Nephron progenitor cell (in vitro differentiated cells): ENCODE measurements at regions not wholly inside any gene's neighbourhood (a gene's known extent, or its start where the extent isn't known, plus 50 kb on each side); places are given as distances from the start of the nearest gene placed in this dataset.
"Not testable (repeated sequence)": the region's sequence is repeated elsewhere in the genome, so short reads cannot be mapped to it uniquely, and the experiment has no call there.

ENCODE experiments used
- DNase-seq: peaks from one replicate; pipeline ENCODE4 v3.0.0; 2021
- H3K27ac Mint-ChIP-seq: 2 replicates; pipeline ENCODE4 v1.8.0; 2021; ENCODE audit warnings: mild to moderate bottlenecking, moderate library complexity, mixed read lengths
- H3K27me3 Mint-ChIP-seq: 2 replicates; pipeline ENCODE4 v1.8.0; 2021; ENCODE audit warnings: mild to moderate bottlenecking, low read depth, mixed read lengths; ENCODE audit not compliant: poor library complexity
- H3K36me3 Mint-ChIP-seq: 2 replicates; pipeline ENCODE4 v1.8.0; 2021; ENCODE audit warnings: low read depth, mixed read lengths
- H3K4me1 Mint-ChIP-seq: 2 replicates; pipeline ENCODE4 v1.8.0; 2021; ENCODE audit warnings: mixed read lengths
- H3K4me3 Mint-ChIP-seq: 2 replicates; pipeline ENCODE4 v1.8.0; 2021; ENCODE audit warnings: mild to moderate bottlenecking, moderate library complexity, mixed read lengths
- H3K9me3 Mint-ChIP-seq: 2 replicates; pipeline ENCODE4 v1.8.0; 2021; ENCODE audit warnings: mild to moderate bottlenecking, moderate library complexity, mixed read lengths
- TF ChIP-seq, protein P1 (sequence below): fragments of 200-600 bp; sonication (generic); IDR thresholded peaks from 2 replicates; pipeline ENCODE4 v1.5.0; 2021; ENCODE audit warnings: antibody characterized with exemption

DNA sequence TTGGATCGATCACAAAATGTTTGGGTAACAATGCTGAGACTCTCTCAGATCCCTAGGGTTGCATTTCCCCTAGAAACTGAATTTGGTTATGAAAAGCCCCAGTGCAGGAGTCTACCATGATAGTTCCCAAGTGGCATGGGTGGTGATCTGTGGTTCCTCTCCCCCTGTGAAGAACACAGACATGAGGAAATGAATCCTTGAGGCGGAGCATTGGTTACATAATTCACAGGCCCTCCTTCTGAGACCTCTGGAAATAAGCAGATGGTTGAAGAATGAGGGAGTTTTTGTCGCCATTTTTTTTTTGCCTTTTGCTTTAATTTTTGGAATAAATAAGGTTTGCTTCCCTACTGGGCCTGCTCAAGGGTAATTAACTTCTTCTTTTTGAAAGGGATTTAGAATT lies 597.0 kb upstream of the RBFOX1 start:
- TF ChIP-seq, protein P1, sequence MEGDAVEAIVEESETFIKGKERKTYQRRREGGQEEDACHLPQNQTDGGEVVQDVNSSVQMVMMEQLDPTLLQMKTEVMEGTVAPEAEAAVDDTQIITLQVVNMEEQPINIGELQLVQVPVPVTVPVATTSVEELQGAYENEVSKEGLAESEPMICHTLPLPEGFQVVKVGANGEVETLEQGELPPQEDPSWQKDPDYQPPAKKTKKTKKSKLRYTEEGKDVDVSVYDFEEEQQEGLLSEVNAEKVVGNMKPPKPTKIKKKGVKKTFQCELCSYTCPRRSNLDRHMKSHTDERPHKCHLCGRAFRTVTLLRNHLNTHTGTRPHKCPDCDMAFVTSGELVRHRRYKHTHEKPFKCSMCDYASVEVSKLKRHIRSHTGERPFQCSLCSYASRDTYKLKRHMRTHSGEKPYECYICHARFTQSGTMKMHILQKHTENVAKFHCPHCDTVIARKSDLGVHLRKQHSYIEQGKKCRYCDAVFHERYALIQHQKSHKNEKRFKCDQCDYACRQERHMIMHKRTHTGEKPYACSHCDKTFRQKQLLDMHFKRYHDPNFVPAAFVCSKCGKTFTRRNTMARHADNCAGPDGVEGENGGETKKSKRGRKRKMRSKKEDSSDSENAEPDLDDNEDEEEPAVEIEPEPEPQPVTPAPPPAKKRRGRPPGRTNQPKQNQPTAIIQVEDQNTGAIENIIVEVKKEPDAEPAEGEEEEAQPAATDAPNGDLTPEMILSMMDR = no peak
- Mint-ChIP-seq H3K9me3 (peaks cover 7% of the 10 kb centered on the region), H3K27me3 (peaks cover 29% of the 10 kb centered on the region), H3K27ac (no peak overlapping the region), H3K4me1 (no peaks in the 10 kb centered on the region), H3K36me3 (no peaks in the 10 kb centered on the region), H3K4me3 (no peak overlapping the region)
- DNase-seq = no peak

DNA sequence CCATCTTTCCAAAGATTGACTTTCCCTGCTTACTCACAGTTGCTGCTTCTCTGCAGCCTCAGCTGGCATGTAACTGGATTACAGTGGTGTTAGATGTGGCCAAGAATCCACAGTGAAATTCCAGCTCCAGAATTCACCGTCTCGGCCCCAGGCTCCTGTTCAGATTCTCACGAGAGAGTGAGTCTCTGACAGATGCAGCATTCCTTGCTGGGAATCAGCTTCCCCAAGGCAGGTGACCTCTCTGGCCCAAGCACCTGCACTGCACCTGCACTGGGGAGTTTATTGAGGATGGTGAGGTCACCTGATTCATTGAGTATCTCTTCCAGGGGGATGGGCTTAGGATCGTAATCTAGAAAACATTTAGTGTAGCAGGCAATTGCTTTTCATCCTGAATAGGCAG lies 600.5 kb upstream of the RBFOX1 start:
- H3K9me3 Mint-ChIP-seq = no peaks in the 10 kb centered on the region
- H3K27me3 Mint-ChIP-seq = peaks cover 21% of the 10 kb centered on the region
- no peaks in the 10 kb centered on the region for H3K36me3 Mint-ChIP-seq
- no peak for DNase-seq
- H3K27ac Mint-ChIP-seq = no peak overlapping the region
- TF ChIP-seq, protein P1 = no peak
- no peak overlapping the region for H3K4me3 Mint-ChIP-seq
- no peaks in the 10 kb centered on the region for H3K4me1 Mint-ChIP-seq

- no peaks in the 10 kb centered on the region for H3K36me3 Mint-ChIP-seq
- no peak for DNase-seq
- H3K27me3 Mint-ChIP-seq = peaks cover 24% of the 10 kb centered on the region
- H3K4me1 Mint-ChIP-seq = no peaks in the 10 kb centered on the region
- H3K4me3 Mint-ChIP-seq = no peak overlapping the region
- H3K9me3 Mint-ChIP-seq = no peaks in the 10 kb centered on the region
- H3K27ac Mint-ChIP-seq = no peak overlapping the region
- TF ChIP-seq, protein P1 = no peak
These were observed 604.3 kb upstream of the RBFOX1 start for GRCh38 chr16:6728381-6728780.

DNA sequence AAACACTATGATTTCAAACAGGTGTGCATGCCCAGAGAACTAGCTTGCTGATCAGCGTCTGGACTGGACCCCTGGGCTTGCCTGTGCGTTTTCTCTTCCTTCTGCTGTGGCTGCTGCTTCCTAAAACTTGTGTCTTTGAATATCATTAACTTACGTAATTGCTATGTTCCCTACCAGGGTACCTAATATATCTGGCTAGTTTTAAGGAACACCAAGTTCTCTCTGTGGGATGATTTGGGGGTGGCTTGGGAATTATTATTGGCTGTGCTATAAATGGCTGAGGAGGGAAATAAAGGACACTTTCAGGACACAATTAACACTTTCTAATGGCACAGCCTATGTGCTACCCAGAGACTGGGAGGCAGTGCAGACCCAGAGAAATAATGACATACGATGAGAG lies 606.0 kb upstream of the RBFOX1 start:
- peaks cover 18% of the 10 kb centered on the region for H3K27me3 Mint-ChIP-seq
- no peak overlapping the region for H3K27ac Mint-ChIP-seq
- H3K4me3 Mint-ChIP-seq = no peak overlapping the region
- no peak for DNase-seq
- no peaks in the 10 kb centered on the region for H3K36me3 Mint-ChIP-seq
- no peaks in the 10 kb centered on the region for H3K9me3 Mint-ChIP-seq
- TF ChIP-seq, protein P1 = no peak
- H3K4me1 Mint-ChIP-seq = no peaks in the 10 kb centered on the region

- Mint-ChIP-seq H3K27me3 (peaks cover 16% of the 10 kb centered on the region), H3K4me1 (no peaks in the 10 kb centered on the region), H3K4me3 (no peak overlapping the region), H3K27ac (no peak overlapping the region), H3K36me3 (no peaks in the 10 kb centered on the region), H3K9me3 (no peaks in the 10 kb centered on the region)
- TF ChIP-seq, protein P1 = no peak
- DNase-seq = no peak
These were observed 606.9 kb upstream of the RBFOX1 start for GRCh38 chr16:6725634-6726331.

GRCh38 chr16:6725206-6725605 lies 607.4 kb upstream of the RBFOX1 start:
- peaks cover 14% of the 10 kb centered on the region for H3K27me3 Mint-ChIP-seq
- H3K9me3 Mint-ChIP-seq, H3K4me3 Mint-ChIP-seq, H3K27ac Mint-ChIP-seq, H3K36me3 Mint-ChIP-seq, H3K4me1 Mint-ChIP-seq, DNase-seq: not testable (repeated sequence)
